Upper lobe of left lung (tissue), 4 donors: ENCODE measurements at regions not wholly inside any gene's neighbourhood (a gene's known extent, or its start where the extent isn't known, plus 50 kb on each side); places are given as distances from the start of the nearest gene placed in this dataset.

Experiments used
- CTCF ChIP-seq, 6 experiments: fragments of 450-650 bp in 4 of 6; fragments of 200-600 bp in 2 of 6; sonication (generic) in 2 of 6; IDR thresholded peaks; one replicate each; pipeline ENCODE4 v1.5.1; 2016 to 2019; ENCODE audit warnings: antibody characterized with exemption in 6 of 6
- EP300 ChIP-seq, 4 donors: sonication (generic); formaldehyde crosslinking; IDR thresholded peaks; one replicate each; pipeline ENCODE4 v1.5.1; 2017; ENCODE audit warnings: antibody characterized with exemption in 4 of 4, control low read depth in 2 of 4
- POLR2A ChIP-seq, 4 donors: fragments of 450-650 bp; IDR thresholded peaks; one replicate each; pipeline ENCODE4 v1.5.1; 2016 to 2017; ENCODE audit warnings: antibody characterized with exemption in 4 of 4, mild to moderate bottlenecking in 2 of 4

GRCh38 chr2:37471104-37471503 is 126.7 kb downstream of the QPCT start:
- no peak for TF ChIP-seq CTCF (IDR thresholded peaks at IDR 0.05)
- no peak for TF ChIP-seq POLR2A (IDR thresholded peaks at IDR 0.05)
- TF ChIP-seq EP300 (IDR thresholded peaks at IDR 0.05) = no peak
